ENCODE measurements at regions not wholly inside any gene's neighbourhood (a gene's known extent, or its start where the extent isn't known, plus 50 kb on each side); places are given as distances from the start of the nearest gene placed in this dataset.

DNA sequence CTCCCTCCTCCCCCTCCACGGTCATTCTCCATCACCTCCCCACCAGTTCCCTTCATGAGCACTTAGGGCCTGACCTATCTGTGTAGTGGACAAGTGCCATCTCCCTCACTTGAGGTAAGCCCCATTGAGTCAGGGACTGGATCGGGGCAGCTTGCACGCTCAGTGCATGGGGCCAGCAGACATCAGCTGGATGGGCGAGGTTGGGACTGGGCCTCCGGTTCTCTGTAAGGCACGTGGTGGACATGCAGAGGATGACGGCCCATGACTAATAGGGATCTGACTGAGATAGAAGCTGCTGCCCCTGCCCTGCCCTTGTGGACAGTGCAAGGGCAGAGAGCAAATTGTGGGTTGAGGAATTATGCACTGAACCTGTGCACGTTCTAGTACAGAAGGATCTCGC lies 120.4 kb upstream of the C1orf174 start:
- no peak for DNase-seq (ENCODE audit: insufficient read length, low spot score, missing footprints)
- H3K9me3 ChIP-seq (ENCODE audit: low read depth, low read length) = peaks cover 4% of the 10 kb centered on the region
- TF ChIP-seq, protein P1, sequence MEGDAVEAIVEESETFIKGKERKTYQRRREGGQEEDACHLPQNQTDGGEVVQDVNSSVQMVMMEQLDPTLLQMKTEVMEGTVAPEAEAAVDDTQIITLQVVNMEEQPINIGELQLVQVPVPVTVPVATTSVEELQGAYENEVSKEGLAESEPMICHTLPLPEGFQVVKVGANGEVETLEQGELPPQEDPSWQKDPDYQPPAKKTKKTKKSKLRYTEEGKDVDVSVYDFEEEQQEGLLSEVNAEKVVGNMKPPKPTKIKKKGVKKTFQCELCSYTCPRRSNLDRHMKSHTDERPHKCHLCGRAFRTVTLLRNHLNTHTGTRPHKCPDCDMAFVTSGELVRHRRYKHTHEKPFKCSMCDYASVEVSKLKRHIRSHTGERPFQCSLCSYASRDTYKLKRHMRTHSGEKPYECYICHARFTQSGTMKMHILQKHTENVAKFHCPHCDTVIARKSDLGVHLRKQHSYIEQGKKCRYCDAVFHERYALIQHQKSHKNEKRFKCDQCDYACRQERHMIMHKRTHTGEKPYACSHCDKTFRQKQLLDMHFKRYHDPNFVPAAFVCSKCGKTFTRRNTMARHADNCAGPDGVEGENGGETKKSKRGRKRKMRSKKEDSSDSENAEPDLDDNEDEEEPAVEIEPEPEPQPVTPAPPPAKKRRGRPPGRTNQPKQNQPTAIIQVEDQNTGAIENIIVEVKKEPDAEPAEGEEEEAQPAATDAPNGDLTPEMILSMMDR (IDR thresholded peaks at IDR 0.05; ENCODE audit: extremely low read depth, low read depth, low read length) = no peak

DNA sequence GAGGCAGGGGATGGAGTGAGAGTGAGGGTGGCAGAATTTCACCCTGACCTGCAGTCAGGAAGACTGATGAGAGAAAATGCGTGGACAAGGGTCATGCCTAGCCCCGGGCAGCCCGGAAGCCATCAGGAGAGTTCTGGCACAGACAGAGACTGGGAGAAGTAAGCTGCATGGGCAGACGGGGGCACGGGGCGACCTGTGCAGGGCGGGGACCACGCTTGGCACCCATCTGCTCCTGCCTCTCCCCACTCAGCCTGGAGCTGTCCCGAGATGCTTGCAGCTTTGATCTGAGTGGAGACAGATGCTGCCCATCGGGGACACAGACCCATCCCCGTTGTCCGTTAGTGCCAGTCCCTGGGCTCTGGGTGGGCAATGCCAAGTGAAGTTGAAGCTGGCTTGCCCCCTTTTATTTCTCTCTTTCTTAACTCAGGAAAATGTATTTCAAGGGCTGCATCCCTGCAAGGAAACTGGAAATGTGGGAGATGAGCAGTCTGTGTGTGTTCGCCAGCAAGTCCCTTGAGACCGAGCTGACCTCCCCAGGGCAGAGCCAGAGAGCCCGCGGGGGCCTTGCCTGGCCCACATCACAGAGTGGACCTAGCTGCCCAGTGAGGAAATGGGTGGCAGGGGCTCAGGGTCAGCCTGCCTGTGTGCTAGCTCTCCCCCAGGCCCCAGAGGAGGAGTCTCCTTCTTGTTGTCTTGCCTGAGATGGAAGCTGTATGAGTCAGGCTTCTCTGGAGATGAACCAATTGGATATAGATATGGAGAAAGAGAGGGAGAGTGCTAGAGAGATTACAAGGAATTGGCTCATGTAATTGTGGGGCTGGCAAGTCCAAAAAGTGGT lies 121.3 kb upstream of the C1orf174 start:
- no peaks in the 10 kb centered on the region for H3K4me1 ChIP-seq (ENCODE audit: insufficient read depth, low read length)
- H3K27ac ChIP-seq (ENCODE audit: low read depth, low read length) = no peak overlapping the region
- no peaks in the 10 kb centered on the region for H3K79me2 ChIP-seq (ENCODE audit: insufficient read depth, low read length)
- no peaks in the 10 kb centered on the region for H3K27me3 ChIP-seq (ENCODE audit: insufficient read depth, low read length)
- H3K4me2 ChIP-seq (ENCODE audit: insufficient read depth, low read length) = no peak overlapping the region
- no peak overlapping the region for H2AFZ ChIP-seq (ENCODE audit: low read length)
- H3K9me3 ChIP-seq (ENCODE audit: low read depth, low read length) = peaks cover 4% of the 10 kb centered on the region
- H3K4me3 ChIP-seq (ENCODE audit: insufficient read depth, low read length) = no peak overlapping the region
- TF ChIP-seq, protein P1 (IDR thresholded peaks at IDR 0.05; ENCODE audit: extremely low read depth, low read depth, low read length) = no peak
- no peaks in the 10 kb centered on the region for H4K20me1 ChIP-seq (ENCODE audit: insufficient read depth, low read length)
- DNase-seq (ENCODE audit: insufficient read length, low spot score, missing footprints) = no peak
- no peaks in the 10 kb centered on the region for H3K36me3 ChIP-seq (ENCODE audit: insufficient read depth, low read length)

More for the DNA sequence above, 120.4 kb upstream of the C1orf174 start:
- no peak overlapping the region for H2AFZ ChIP-seq (ENCODE audit: low read length)
- no peaks in the 10 kb centered on the region for H4K20me1 ChIP-seq (ENCODE audit: insufficient read depth, low read length)
- no peak overlapping the region for H3K4me2 ChIP-seq (ENCODE audit: insufficient read depth, low read length)
- no peaks in the 10 kb centered on the region for H3K27me3 ChIP-seq (ENCODE audit: insufficient read depth, low read length)
- H3K4me1 ChIP-seq (ENCODE audit: insufficient read depth, low read length) = no peaks in the 10 kb centered on the region
- no peak overlapping the region for H3K27ac ChIP-seq (ENCODE audit: low read depth, low read length)
- H3K79me2 ChIP-seq (ENCODE audit: insufficient read depth, low read length) = no peaks in the 10 kb centered on the region
- no peak overlapping the region for H3K4me3 ChIP-seq (ENCODE audit: insufficient read depth, low read length)
- no peaks in the 10 kb centered on the region for H3K36me3 ChIP-seq (ENCODE audit: insufficient read depth, low read length)

DNA sequence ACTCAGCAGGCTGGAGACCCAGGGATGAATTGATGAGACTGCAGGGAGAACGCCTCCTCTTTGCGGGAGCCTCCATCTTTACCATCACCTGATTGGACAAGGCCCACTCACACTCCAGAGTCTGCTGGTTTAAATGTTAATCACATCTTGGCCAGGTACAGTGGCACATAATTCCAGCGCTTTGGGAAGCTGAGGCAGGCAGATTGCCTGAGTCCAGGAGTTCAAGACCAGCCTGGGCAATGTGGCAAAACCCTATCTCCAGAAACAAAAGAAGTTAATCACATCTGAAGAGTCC lies 121.8 kb upstream of the C1orf174 start:
- H3K79me2 ChIP-seq (ENCODE audit: insufficient read depth, low read length) = no peaks in the 10 kb centered on the region
- no peak overlapping the region for H3K4me3 ChIP-seq (ENCODE audit: insufficient read depth, low read length)
- no peak for DNase-seq (ENCODE audit: insufficient read length, low spot score, missing footprints)
- no peak overlapping the region for H3K27ac ChIP-seq (ENCODE audit: low read depth, low read length)
- H3K36me3 ChIP-seq (ENCODE audit: insufficient read depth, low read length) = no peaks in the 10 kb centered on the region
- H3K4me1 ChIP-seq (ENCODE audit: insufficient read depth, low read length) = no peaks in the 10 kb centered on the region
- peaks cover 4% of the 10 kb centered on the region for H3K9me3 ChIP-seq (ENCODE audit: low read depth, low read length)
- no peak overlapping the region for H3K4me2 ChIP-seq (ENCODE audit: insufficient read depth, low read length)
- H3K27me3 ChIP-seq (ENCODE audit: insufficient read depth, low read length) = no peaks in the 10 kb centered on the region
- no peak overlapping the region for H2AFZ ChIP-seq (ENCODE audit: low read length)
- H4K20me1 ChIP-seq (ENCODE audit: insufficient read depth, low read length) = no peaks in the 10 kb centered on the region
- TF ChIP-seq, protein P1 (IDR thresholded peaks at IDR 0.05; ENCODE audit: extremely low read depth, low read depth, low read length) = no peak

DNA sequence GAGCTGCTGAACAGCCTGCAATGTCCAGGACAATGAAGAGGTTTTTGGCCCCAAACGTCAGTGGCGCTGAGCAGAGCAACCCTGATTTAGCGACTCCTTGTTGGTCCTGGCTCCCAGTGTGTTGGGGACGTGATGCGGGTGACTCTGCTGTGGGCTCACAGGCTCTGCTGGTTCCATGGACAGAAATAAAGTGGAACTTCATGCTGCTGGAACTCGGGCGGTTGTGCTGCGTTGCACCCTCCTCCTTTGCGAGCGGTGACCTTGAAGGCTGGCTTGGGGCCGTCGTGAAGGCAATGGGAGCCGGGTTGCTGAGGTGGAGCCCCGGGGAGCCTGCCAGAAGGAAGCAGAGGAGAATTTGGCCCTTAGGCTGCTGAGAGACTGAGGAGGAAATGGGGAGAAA lies 122.6 kb upstream of the C1orf174 start:
- Histone ChIP-seq H3K27me3 (ENCODE audit: insufficient read depth, low read length) (no peaks in the 10 kb centered on the region), H4K20me1 (ENCODE audit: insufficient read depth, low read length) (no peaks in the 10 kb centered on the region), H2AFZ (ENCODE audit: low read length) (no peak overlapping the region), H3K27ac (ENCODE audit: low read depth, low read length) (no peak overlapping the region), H3K79me2 (ENCODE audit: insufficient read depth, low read length) (no peaks in the 10 kb centered on the region), H3K36me3 (ENCODE audit: insufficient read depth, low read length) (no peaks in the 10 kb centered on the region), H3K4me2 (ENCODE audit: insufficient read depth, low read length) (no peak overlapping the region), H3K4me1 (ENCODE audit: insufficient read depth, low read length) (no peaks in the 10 kb centered on the region), H3K9me3 (ENCODE audit: low read depth, low read length) (peaks cover 4% of the 10 kb centered on the region), H3K4me3 (ENCODE audit: insufficient read depth, low read length) (no peak overlapping the region)
- DNase-seq (ENCODE audit: insufficient read length, low spot score, missing footprints) = no peak
- TF ChIP-seq, protein P1 (IDR thresholded peaks at IDR 0.05; ENCODE audit: extremely low read depth, low read depth, low read length) = no peak

Data from osteoblast (primary cell).